NCI-H345 treated with DMSO at 0.1 percent for 48 hours (cell line): ENCODE measurements at regions not wholly inside any gene's neighbourhood (a gene's known extent, or its start where the extent isn't known, plus 50 kb on each side); places are given as distances from the start of the nearest gene placed in this dataset.
"Not testable (repeated sequence)": the region's sequence is repeated elsewhere in the genome, so short reads cannot be mapped to it uniquely, and the experiment has no call there.

ENCODE experiments used
- DNase-seq: peaks from one replicate; lab custom pipeline; 2025; ENCODE audit not compliant: unreplicated experiment; lab: John Stamatoyannopoulos, UW

DNA sequence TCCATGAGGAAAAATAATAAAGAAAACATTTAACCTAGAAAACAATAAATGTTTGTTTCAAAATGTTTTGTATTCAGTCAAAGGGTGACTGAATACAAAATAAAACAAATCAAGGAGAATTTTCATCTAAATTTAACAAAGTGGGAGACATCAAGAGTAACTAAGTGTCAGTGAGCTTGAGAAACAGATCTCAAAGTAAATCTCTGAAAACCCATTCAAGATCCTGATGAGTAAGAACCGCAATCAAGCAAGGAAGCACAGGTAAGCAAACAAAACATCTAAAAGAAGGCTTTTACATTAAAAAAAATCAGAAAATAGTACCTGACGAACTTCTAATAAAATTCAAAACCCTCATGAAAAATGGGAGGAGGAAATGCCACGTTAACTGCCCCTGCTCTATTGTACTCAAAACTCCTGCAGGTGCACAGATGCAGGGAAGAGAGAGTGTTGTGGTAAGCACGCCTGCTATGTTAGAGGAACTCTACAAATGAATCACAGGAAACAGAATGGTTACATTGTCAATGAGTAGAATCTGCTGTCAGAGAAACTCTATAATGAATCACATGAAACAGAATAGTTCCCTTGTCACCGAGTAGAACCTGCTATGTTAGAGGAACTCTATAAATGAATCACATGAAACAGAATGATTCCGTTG is 309.6 kb upstream of the FRG1 start:
- not testable (repeated sequence) for DNase-seq

DNA sequence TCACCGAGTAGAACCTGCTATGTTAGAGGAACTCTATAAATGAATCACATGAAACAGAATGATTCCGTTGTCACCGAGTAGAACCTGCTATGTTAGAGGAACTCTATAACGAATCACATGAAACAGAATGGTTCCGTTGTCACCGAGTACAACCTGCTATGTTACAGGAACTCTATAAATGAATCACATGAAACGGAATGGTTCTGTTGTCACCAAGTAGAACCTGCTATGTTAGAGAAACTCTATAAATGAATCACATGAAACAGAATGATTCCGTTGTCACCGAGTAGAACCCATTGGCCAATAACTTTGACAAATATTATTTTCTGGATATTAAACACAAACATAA is 309.1 kb upstream of the FRG1 start:
- DNase-seq, result not testable (repeated sequence)

DNA sequence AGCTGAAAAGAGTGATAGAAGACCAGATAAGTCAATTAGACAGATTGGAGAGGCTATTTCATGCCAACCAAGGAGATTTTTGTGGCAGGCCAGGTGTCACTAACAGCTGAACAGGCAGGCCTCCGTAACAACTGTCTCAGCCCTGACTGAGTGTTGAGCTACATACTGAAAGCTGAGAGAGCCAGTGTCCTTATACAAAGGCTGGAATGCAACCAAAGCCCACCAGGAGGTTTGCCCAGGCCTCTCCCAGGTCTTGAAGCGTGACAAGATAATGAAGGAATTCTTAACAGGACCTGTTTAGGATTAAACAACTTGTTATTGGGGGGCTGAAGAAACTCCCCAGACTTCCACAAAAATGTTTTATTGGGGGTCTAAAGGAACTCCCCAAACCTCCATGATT is 290.2 kb upstream of the FRG1 start:
- DNase-seq, result not testable (repeated sequence)

DNA sequence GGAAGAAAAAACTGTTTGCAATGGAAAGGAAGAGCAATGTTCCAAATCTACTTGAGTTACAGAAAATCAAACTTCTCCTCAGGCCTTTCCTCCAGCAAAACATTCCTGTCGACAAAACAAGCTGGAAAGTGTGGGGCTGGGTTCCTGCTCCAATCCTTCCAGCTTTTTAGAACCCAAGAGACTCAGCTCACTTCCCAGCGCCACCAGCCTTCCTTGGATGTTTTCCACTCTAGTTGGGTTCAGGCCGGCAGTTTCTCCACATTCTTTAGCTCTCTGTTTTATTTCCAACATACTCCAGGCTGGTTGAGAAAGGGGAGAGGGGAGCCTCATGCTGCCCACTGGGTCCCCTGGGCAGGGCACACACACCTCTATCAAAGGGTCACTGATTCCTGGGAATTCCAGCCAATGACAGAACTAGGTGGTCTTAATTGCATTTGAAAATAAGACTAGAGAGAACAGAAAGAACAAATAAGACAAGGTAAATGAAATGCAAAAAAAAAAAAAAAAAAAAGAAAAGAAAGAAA is 287.5 kb upstream of the FRG1 start:
- not testable (repeated sequence) for DNase-seq

DNA sequence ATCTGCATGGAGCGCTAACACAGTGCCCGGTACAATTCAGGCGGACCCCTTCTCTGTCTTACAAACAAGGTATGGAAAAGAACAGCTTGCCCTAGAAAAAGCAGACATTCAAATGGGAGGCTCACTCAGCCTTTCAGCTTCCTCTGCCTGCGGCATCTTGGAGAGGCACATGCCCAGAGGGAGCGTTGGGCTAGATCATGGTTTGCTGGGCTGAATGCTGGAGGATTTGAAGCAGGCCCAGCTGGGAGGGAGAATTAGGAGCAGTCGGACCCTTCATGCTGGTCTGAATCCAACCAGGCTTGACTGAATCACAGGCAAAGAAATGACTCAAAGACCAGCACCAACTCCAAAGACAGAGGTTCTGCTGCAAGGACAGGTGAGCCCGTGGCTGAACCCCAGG is 286.7 kb upstream of the FRG1 start:
- not testable (repeated sequence) for DNase-seq

DNA sequence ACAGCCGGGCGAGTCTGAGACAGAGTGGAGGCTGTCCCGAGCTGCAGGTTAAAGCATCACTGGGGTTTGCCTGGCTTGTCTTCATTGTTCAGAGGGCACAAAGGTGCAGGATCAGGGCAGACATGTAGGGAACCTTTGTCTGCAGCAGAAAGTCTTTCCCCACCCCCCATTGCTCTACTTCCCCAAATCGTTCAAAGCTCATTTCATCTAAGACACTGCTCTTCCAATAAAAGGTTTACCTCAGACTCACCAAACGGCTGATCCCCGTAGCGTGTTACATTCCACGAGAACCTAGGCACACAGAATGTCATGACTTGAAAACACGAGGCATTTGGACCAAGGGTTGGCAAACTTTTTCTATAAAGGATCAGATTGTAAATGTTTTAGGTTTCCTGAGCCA is 286.3 kb upstream of the FRG1 start:
- DNase-seq, result not testable (repeated sequence)

DNA sequence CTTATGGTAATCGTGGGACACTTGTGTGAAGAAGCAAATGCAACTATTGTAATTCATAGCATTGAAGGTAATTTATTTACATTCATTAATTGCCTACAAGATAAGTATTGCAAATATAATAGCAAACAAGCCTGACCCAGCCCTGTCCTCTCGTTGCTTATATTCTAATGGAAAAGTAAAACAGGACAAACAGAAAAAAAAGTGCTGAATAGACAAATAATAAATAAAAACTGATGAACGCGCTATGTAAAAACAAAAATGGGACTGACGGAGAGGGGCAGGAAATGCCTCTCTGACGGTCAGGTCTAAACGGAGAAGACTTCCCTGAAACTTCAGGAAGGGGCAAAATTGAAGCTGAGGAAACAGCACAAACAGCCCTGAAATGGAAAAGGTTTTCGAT is 284.9 kb upstream of the FRG1 start:
- DNase-seq, result not testable (repeated sequence)

DNA sequence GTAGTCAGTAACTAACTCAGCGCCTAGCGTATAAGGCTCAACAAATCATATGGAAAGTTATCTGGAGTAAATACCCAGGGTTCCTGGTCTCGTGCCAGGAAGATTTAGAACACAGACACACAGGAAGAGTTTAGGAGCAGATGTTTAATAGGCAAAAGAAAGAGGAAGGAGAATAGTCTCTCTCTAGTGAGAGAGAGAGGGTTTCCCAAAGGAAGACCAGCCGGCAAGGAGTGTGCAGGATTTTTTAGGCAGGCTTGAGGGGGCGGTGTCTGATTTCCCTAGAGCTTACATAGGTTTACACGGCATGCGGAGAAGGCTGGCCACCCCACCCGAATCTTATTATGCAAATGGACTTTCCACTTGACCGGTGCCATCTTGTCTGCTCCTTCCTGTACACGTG is 284.0 kb upstream of the FRG1 start:
- no peak for DNase-seq

DNA sequence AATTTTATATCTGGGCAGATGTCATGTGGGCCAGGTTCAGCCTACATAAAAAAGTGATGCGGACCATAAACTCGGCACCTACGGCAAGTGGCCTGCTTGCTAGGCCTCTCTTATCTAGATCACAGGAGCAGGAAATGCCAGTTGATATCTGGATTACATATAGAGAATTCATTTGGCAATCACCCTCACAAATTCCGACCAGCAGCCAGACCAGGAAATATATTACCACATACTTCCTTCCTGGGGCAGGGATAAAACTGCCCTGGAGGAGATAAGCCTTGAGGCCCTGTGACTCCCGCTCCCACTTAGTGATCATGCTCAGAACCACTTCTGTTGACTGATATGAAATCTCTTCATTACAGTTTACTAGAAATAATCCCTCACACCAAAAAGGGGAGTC is 282.4 kb upstream of the FRG1 start:
- not testable (repeated sequence) for DNase-seq

DNA sequence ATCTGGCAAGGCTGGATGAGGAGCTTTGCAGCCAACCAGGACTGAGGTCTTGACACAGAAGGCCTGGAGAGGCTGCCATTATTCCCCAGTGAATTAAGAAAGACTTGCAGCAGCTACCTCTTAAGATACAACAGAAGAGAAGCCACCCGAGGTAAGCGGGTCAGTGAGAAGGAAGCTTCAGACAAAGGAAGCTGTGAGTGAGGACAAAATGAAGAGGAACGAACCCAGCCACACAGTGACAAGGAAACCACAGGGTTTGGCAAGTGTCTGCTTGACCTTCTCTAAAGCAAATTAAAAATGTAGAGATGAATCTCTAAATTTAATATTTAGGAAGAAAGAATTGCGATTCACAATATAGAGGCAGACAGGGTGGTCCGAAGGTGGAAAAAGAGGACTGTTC is 281.8 kb upstream of the FRG1 start:
- not testable (repeated sequence) for DNase-seq

DNA sequence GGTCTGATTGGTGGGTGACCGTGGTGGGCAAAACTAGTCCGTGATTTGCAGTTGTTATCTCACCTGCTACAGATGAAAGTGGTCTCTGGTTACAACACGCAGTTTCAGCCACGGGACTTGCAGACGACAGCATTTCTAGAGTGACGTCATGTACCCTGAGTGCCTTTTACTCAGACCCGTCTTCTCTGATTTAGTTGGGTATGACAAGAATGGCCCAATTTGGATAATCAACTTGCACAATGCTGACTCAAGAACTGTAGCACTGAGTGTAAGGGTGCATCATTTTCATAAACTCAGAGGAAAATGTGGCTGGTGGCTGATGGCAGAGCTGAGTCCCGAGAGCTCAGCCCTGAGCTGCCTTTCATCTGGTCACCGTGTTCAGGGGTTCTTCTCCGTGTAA is 281.4 kb upstream of the FRG1 start:
- no peak for DNase-seq

DNA sequence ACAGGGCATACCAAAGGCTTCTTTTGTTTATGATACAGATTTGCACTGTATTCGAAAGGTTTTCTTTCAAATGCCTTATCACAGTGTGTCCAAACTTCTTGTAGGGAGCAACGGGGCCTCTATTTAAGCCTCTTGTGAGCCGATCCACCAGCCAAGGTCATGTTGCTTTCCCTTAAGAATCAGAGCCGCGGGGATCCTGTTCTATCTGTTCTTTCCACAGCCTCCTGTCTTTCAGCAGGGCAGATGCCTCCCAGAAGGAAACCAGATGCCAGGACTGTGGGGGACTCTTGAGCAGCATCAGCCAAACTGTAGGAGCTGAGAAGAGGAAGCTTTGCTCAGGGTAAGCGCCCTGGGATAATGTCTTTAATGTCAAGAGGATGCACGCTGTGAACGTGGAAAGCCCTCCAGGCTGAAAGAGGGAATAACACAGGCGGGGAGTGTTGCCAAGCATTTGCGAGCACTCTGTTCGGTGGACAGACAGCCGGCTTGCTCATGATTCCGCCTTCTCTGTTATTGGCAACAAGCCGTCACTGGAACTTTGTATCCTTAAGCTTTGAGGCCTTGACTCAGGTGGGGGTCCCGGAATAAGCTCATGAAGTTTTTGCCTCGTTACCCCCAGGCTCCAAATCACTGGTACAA is 279.8 kb upstream of the FRG1 start:
- DNase-seq, result no peak

DNA sequence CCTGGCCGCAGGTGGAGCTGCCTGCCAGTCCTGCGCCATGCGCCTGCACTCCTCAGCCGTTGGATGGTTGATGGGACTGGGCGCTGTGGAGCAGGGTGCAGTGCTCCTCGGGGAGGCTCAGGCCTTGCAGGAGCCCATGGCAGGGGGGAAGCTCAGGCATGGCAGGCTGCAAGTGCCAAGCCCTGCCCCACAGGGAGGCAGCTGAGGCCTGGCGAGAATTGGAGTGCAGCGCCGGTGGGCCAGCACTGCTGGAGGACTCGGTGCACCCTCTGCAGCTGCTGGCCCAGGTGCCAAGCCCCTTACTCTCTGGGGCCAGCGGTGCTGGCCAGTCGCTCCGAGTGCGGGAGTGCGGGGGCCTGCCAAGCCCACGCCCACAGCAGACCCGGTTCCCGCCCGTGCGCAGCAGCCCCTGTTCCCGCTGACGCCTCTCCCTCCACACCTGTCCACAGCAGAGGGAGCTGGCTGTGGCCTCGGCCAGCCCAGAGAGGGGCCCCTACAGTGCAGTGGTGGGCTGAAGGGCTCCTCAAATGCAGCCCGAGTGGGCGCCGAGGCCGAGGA is 275.9 kb upstream of the FRG1 start:
- no peak for DNase-seq

DNA sequence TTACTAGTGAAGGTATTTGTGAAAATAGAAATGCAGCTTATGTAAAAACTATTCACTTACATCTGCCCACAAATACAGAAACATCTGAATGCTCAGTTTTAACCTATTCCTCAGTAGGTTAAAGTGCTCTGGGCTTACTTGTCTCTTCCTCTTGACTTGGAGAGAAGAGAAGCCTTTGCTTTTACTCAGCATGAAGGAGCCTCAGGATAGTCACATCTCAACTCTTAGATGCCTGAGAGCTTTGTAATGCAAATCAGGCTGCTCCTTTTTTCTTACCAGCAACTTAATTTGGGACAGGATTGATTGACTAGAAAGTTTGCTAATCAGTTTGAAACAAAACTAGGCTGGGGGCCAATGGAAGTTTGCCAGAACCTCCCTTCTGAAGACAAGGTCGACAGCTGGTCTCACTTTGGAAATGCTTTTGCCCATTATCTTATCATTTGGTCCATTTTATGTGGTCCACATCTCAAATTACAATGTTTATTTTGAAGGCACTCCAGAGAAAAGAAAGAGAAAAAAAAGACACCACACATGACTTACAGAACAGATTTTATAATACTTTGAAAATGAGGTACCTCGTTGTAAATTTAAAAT is 274.9 kb upstream of the FRG1 start:
- DNase-seq, result not testable (repeated sequence)

DNA sequence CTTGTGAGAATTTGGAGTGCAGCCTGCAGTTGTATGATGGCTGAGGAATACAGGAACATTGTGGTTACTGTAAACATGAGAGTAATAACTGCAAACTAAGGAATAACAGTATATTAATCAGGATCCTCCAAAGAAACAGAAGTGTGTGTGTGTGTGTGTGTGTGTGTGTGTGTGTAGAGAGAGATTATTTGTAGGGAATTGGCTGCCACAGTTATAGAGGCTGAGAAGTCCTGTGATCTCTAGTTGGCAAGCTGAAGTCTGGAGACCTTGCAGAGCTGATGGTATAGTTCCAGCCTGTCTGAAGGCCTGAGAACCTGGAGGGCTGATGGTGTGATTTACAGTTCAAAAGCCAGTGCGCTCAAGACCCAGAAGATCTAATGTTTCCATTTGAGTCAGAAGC is 273.3 kb upstream of the FRG1 start:
- not testable (repeated sequence) for DNase-seq

DNA sequence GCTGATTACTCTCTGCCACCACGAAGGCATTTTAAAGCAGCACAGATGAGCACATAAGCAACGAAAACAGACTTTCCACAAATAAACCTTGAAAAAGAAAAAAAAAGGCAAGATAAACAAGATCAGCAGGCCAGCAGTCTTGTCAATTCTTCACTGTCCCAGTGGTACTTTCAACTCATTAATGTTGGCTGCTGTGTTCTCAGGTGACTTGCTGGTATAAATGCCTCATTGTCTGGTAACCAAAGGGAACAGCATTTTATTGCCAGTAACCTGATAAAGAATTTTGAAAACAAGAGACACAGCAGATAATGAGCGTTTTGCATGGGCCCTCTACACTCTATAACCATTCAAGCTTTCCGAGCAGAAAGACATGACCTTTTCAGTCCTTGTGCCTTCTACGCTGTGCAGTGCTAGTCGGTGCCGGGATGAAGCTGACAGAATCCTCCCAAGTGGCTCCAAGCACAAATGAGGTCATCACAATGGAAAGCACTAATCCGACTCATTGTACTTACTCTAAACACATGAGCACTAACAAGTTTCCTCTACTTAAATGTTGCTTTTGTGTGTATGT is 242.9 kb upstream of the FRG1 start:
- not testable (repeated sequence) for DNase-seq

DNA sequence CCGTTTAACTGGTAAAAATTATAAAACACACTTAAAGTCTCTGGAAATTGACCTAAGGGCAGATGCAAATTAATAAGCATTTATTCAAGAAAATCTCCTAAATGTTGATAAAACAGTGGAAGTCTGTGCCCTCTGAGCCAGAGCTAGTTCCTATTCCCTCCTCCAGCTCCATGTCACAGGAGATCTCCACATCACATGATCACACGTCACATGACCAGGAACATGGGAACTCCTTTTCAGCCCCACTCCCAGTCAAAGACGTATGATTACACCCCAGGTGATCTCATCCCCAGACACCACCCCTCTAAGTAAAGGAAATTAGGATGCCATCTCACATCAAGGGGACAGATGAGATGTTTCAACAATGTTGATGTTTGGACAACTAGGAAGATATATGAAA is 237.7 kb upstream of the FRG1 start:
- DNase-seq, result not testable (repeated sequence)

DNA sequence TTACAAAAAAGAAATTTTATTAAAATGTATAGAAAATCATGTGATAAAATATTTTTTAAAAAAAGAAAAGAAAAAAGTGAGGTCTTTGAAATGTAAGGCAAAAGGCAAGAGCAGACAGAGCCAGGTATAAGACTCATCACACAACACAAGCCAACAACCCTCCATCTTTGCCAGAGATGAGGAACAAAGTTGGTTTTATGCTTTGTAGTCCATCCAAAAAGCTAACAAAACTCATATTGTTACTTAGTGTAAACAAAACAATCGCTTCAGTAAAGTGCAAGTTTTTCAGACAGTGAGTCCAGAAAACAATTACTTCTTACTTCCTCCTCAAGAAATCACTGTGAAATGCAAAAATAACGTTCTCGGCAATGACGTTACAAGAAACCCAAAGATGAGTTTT is 233.9 kb upstream of the FRG1 start:
- DNase-seq, result not testable (repeated sequence)

DNA sequence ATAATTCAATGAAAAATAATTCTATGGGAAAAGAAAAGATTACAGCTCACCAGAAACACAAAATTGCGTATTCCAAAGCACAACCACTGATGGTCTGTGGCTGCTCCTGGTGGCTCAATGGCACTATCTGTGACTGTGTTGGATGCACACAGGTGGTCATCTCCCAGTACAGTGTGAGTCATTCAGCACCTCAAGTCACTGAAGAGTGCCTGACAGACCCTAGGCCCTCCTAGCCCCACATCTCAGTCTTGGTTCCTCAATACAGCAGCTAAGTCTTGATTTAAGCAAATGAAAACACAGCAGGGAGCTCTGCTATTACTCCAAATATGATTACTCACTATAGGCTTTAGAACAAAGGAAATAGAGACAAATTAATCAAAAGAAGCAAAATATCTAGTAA is 233.4 kb upstream of the FRG1 start:
- not testable (repeated sequence) for DNase-seq

DNA sequence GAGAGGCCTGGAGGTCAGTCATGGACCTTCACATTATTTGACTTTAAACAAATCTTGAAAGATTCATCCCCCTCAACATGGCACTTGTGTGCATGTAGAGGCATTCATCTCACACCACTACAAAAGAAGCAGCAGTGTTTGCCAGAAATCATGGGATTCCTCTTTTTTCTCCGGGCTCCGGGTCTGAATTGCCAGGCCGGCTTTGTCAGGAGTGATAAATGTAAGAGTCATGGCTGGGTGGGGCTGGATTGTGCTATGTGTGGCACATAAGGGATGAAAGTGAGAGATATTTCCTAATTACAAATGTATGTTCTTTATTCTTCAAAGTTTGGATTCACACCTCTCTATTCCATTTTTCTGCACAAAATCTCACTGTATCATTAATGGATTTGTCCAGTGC is 228.7 kb upstream of the FRG1 start:
- DNase-seq, result not testable (repeated sequence)
